Activated CD8-positive, alpha-beta T cell treated with anti-CD3 and anti-CD28 coated beads, Interleukin-2, amount 10 ng/mL, durations not matched to agents 7 days and 5 days (primary cell): ENCODE measurements at regions not wholly inside any gene's neighbourhood (a gene's known extent, or its start where the extent isn't known, plus 50 kb on each side); places are given as distances from the start of the nearest gene placed in this dataset.

Experiments
- ATAC-seq: fragments of 150-1000 bp; cut with Tn5 transposase; one replicate; pipeline ENCODE4 v1.10.0; 2021; ENCODE audit warnings: moderate library complexity
- CTCF ChIA-PET: fragments of 350-600 bp; sonication (Branson Sonifier 250); formaldehyde crosslinking; loops from one replicate; lab custom pipeline; 2021; ENCODE audit warnings: antibody characterized with exemption; lab: Charles Lee
- POLR2A ChIA-PET: fragments of 350-600 bp; sonication (Branson Sonifier 250); formaldehyde crosslinking; loops from one replicate; lab custom pipeline; 2021; ENCODE audit warnings: antibody characterized with exemption; lab: Charles Lee
- DNase-seq: peaks from one replicate; pipeline ENCODE4 v3.0.0-alpha.2; 2020
- H3K27ac Mint-ChIP-seq: one replicate; pipeline ENCODE4 v1.8.0; 2021; ENCODE audit warnings: mild to moderate bottlenecking, mixed read lengths
- H3K27me3 Mint-ChIP-seq: one replicate; pipeline ENCODE4 v1.8.0; 2021; ENCODE audit warnings: low read depth, mixed read lengths
- H3K36me3 Mint-ChIP-seq: one replicate; pipeline ENCODE4 v1.8.0; 2021; ENCODE audit warnings: low read depth, mixed read lengths
- H3K4me1 Mint-ChIP-seq: one replicate; pipeline ENCODE4 v1.8.0; 2021; ENCODE audit warnings: low read depth, mixed read lengths
- H3K4me3 Mint-ChIP-seq: one replicate; pipeline ENCODE4 v1.8.0; 2021; ENCODE audit warnings: mild to moderate bottlenecking, mixed read lengths
- H3K9me3 Mint-ChIP-seq: one replicate; pipeline ENCODE4 v1.8.0; 2022; ENCODE audit warnings: mixed read lengths; ENCODE audit not compliant: insufficient read depth

GRCh38 chr2:183408562-183408961 is 284.3 kb downstream of the NUP35 start:
- Mint-ChIP-seq H3K4me3 (no peak overlapping the region), H3K27ac (no peak overlapping the region)
- ATAC-seq, result no peak

GRCh38 chr2:183409662-183410061 is 285.4 kb downstream of the NUP35 start:
- no peak overlapping the region for H3K27ac Mint-ChIP-seq
- no peak overlapping the region for H3K4me3 Mint-ChIP-seq
- DNase-seq (no peak), ATAC-seq (no peak)
- H3K4me1 Mint-ChIP-seq, result no peaks in the 10 kb centered on the region
- peaks cover 6% of the 10 kb centered on the region for H3K9me3 Mint-ChIP-seq
- H3K36me3 Mint-ChIP-seq, result no peaks in the 10 kb centered on the region
- POLR2A ChIA-PET, result no interaction called here
- CTCF ChIA-PET, result no interaction called here
- no peaks in the 10 kb centered on the region for H3K27me3 Mint-ChIP-seq

More at GRCh38 chr2:183408562-183408961, 284.3 kb downstream of the NUP35 start:
- ChIA-PET POLR2A (no interaction called here), CTCF (no interaction called here)
- Mint-ChIP-seq H3K4me1 (no peaks in the 10 kb centered on the region), H3K9me3 (peaks cover 9% of the 10 kb centered on the region), H3K36me3 (no peaks in the 10 kb centered on the region), H3K27me3 (no peaks in the 10 kb centered on the region)
- no peak for DNase-seq

- no peak overlapping the region for H3K4me3 Mint-ChIP-seq
- POLR2A ChIA-PET, result no interaction called here
Measured at GRCh38 chr2:183416753-183417152, 292.5 kb downstream of the NUP35 start.

GRCh38 chr2:183426825-183427224 is 302.6 kb downstream of the NUP35 start:
- H3K27me3 Mint-ChIP-seq, result no peaks in the 10 kb centered on the region
- ATAC-seq, result no peak
- H3K4me1 Mint-ChIP-seq, result no peaks in the 10 kb centered on the region
- no peak overlapping the region for H3K27ac Mint-ChIP-seq
- H3K9me3 Mint-ChIP-seq, result peaks cover 23% of the 10 kb centered on the region
- H3K36me3 Mint-ChIP-seq, result no peaks in the 10 kb centered on the region
- no peak overlapping the region for H3K4me3 Mint-ChIP-seq
- ChIA-PET POLR2A (no interaction called here), CTCF (no interaction called here)
- DNase-seq, result no peak

More at GRCh38 chr2:183416753-183417152, 292.5 kb downstream of the NUP35 start:
- DNase-seq (no peak), ATAC-seq (no peak)
- Mint-ChIP-seq H3K27ac (no peak overlapping the region), H3K27me3 (no peaks in the 10 kb centered on the region), H3K9me3 (no peaks in the 10 kb centered on the region), H3K36me3 (no peaks in the 10 kb centered on the region), H3K4me1 (no peaks in the 10 kb centered on the region)
- CTCF ChIA-PET, result no interaction called here

- Mint-ChIP-seq H3K4me1 (no peaks in the 10 kb centered on the region), H3K27ac (no peak overlapping the region), H3K27me3 (no peaks in the 10 kb centered on the region), H3K36me3 (no peaks in the 10 kb centered on the region), H3K4me3 (no peak overlapping the region), H3K9me3 (peaks cover 23% of the 10 kb centered on the region)
- ChIA-PET POLR2A (no interaction called here), CTCF (no interaction called here)
- DNase-seq (no peak), ATAC-seq (no peak)
Measured at GRCh38 chr2:183427558-183427957, 303.3 kb downstream of the NUP35 start.

GRCh38 chr2:183428881-183429280 is 304.6 kb downstream of the NUP35 start:
- no peaks in the 10 kb centered on the region for H3K27me3 Mint-ChIP-seq
- H3K4me1 Mint-ChIP-seq, result no peaks in the 10 kb centered on the region
- CTCF ChIA-PET, result no interaction called here
- no peak overlapping the region for H3K4me3 Mint-ChIP-seq
- POLR2A ChIA-PET, result no interaction called here
- peaks cover 19% of the 10 kb centered on the region for H3K9me3 Mint-ChIP-seq
- ATAC-seq (no peak), DNase-seq (no peak)
- no peaks in the 10 kb centered on the region for H3K36me3 Mint-ChIP-seq
- H3K27ac Mint-ChIP-seq, result no peak overlapping the region

- ChIA-PET POLR2A (no interaction called here), CTCF (no interaction called here)
- DNase-seq, result no peak
- Mint-ChIP-seq H3K4me3 (no peak overlapping the region), H3K9me3 (peaks cover 13% of the 10 kb centered on the region), H3K36me3 (no peaks in the 10 kb centered on the region), H3K27me3 (no peaks in the 10 kb centered on the region), H3K27ac (no peak overlapping the region), H3K4me1 (no peaks in the 10 kb centered on the region)
- no peak for ATAC-seq
Measured at GRCh38 chr2:183438541-183438940, 314.3 kb downstream of the NUP35 start.

- H3K4me3 Mint-ChIP-seq, result no peak overlapping the region
- H3K4me1 Mint-ChIP-seq, result no peaks in the 10 kb centered on the region
- DNase-seq (no peak), ATAC-seq (no peak)
- H3K36me3 Mint-ChIP-seq, result no peaks in the 10 kb centered on the region
- peaks cover 4% of the 10 kb centered on the region for H3K9me3 Mint-ChIP-seq
- H3K27ac Mint-ChIP-seq, result no peak overlapping the region
- CTCF ChIA-PET, result no interaction called here
- no peaks in the 10 kb centered on the region for H3K27me3 Mint-ChIP-seq
- POLR2A ChIA-PET, result no interaction called here
Measured at GRCh38 chr2:183455056-183455455, 330.8 kb downstream of the NUP35 start.

GRCh38 chr2:183456177-183456576 is 331.9 kb downstream of the NUP35 start:
- no peak overlapping the region for H3K4me3 Mint-ChIP-seq
- no peaks in the 10 kb centered on the region for H3K4me1 Mint-ChIP-seq
- no peak overlapping the region for H3K27ac Mint-ChIP-seq
- no peaks in the 10 kb centered on the region for H3K27me3 Mint-ChIP-seq
- ATAC-seq (no peak), DNase-seq (no peak)
- H3K9me3 Mint-ChIP-seq, result peaks cover 4% of the 10 kb centered on the region
- no peaks in the 10 kb centered on the region for H3K36me3 Mint-ChIP-seq
- CTCF ChIA-PET, result no interaction called here
- POLR2A ChIA-PET, result no interaction called here

GRCh38 chr2:183458460-183458859 is 334.2 kb downstream of the NUP35 start:
- Mint-ChIP-seq H3K36me3 (no peaks in the 10 kb centered on the region), H3K27me3 (no peaks in the 10 kb centered on the region), H3K27ac (no peak overlapping the region), H3K4me1 (no peaks in the 10 kb centered on the region), H3K4me3 (no peak overlapping the region), H3K9me3 (peaks cover 4% of the 10 kb centered on the region)
- DNase-seq, result no peak
- CTCF ChIA-PET, result no interaction called here
- POLR2A ChIA-PET, result no interaction called here
- ATAC-seq, result no peak

- ChIA-PET CTCF (no interaction called here), POLR2A (no interaction called here)
- Mint-ChIP-seq H3K36me3 (no peaks in the 10 kb centered on the region), H3K4me1 (no peaks in the 10 kb centered on the region), H3K27me3 (no peaks in the 10 kb centered on the region), H3K27ac (no peak overlapping the region), H3K4me3 (no peak overlapping the region), H3K9me3 (peaks cover 2% of the 10 kb centered on the region)
- DNase-seq (no peak), ATAC-seq (no peak)
Measured at GRCh38 chr2:183459466-183459865, 335.2 kb downstream of the NUP35 start.

GRCh38 chr2:183463821-183464220 is 339.6 kb downstream of the NUP35 start:
- H3K27ac Mint-ChIP-seq, result no peak overlapping the region
- DNase-seq (no peak), ATAC-seq (no peak)
- no peaks in the 10 kb centered on the region for H3K27me3 Mint-ChIP-seq
- H3K9me3 Mint-ChIP-seq, result no peaks in the 10 kb centered on the region
- H3K4me1 Mint-ChIP-seq, result no peaks in the 10 kb centered on the region
- no peak overlapping the region for H3K4me3 Mint-ChIP-seq
- H3K36me3 Mint-ChIP-seq, result no peaks in the 10 kb centered on the region
- POLR2A ChIA-PET, result no interaction called here
- CTCF ChIA-PET, result no interaction called here

- Mint-ChIP-seq H3K4me1 (no peaks in the 10 kb centered on the region), H3K27ac (no peak overlapping the region), H3K4me3 (no peak overlapping the region), H3K9me3 (peaks cover under 1% of the 10 kb centered on the region), H3K36me3 (no peaks in the 10 kb centered on the region), H3K27me3 (no peaks in the 10 kb centered on the region)
- no peak for ATAC-seq
- ChIA-PET POLR2A (no interaction called here), CTCF (no interaction called here)
- DNase-seq, result no peak
Measured at GRCh38 chr2:183465048-183465447, 340.8 kb downstream of the NUP35 start.
